ENCODE measurements at regions not wholly inside any gene's neighbourhood (a gene's known extent, or its start where the extent isn't known, plus 50 kb on each side); places are given as distances from the start of the nearest gene placed in this dataset.
A peak's percentile ranks its signal among the peaks of the same experiment; 100 is the strongest.

GRCh38 chr20:10910535-10911178 lies 236.9 kb upstream of the JAG1 start:
- TF ChIP-seq CTCF (IDR thresholded peaks at IDR 0.05) = peak in 6 of 9 donors; percentile 5 to 54 (median 38)

GRCh38 chr20:10911298-10911697 lies 237.5 kb upstream of the JAG1 start:
- TF ChIP-seq CTCF (IDR thresholded peaks at IDR 0.05) = peak in 1 of 9 donors; percentile 0
- Histone ChIP-seq H3K36me3 (no peaks in the 10 kb centered on the region), H3K27me3 (no peaks in the 10 kb centered on the region), H3K4me3 (no peak overlapping the region), H3K4me1 (peaks cover 3 to 26% (median 10%) of the 10 kb centered on the region in 9 donors), H3K9me3 (peaks cover 0 to 4% (median 0%) of the 10 kb centered on the region in 11 donors), H3K27ac (peak overlapping the region in 7 of 10 donors; percentile 1 to 84 (median 71))
- DNase-seq (no peak), ATAC-seq (no peak)
- 64 to 77% methylated on average over 2 of the region's 2 CpGs for WGBS, 2 donors
- intact Hi-C loops (cut with DNase I) = loop anchor here in 1 of 10 donors (10.0 kb wide), 1 partner anchor 236 kb away; the partner anchor contains the start of gene JAG1

More at GRCh38 chr20:10910535-10911178, 236.9 kb upstream of the JAG1 start:
- H3K4me1 ChIP-seq = peaks cover 3 to 26% (median 10%) of the 10 kb centered on the region in 9 donors
- H3K36me3 ChIP-seq = no peaks in the 10 kb centered on the region
- 30 to 42% methylated on average over 12 of the region's 12 CpGs for WGBS, 2 donors
- no peaks in the 10 kb centered on the region for H3K27me3 ChIP-seq
- DNase-seq = peak in 1 of 2 donors; percentile 57
- H3K27ac ChIP-seq = peak overlapping the region; percentile 24 to 84 (median 58)
- peak in 7 of 8 donors; percentile 52 to 93 (median 81) for ATAC-seq
- peak overlapping the region in 6 of 10 donors; percentile 6 to 23 (median 20) for H3K4me3 ChIP-seq
- intact Hi-C loops (cut with DNase I) = loop anchor here in 1 of 10 donors (10.0 kb wide), 1 partner anchor 236 kb away; the partner anchor contains the start of gene JAG1
- peaks cover 0 to 4% (median 0%) of the 10 kb centered on the region in 11 donors for H3K9me3 ChIP-seq

DNA sequence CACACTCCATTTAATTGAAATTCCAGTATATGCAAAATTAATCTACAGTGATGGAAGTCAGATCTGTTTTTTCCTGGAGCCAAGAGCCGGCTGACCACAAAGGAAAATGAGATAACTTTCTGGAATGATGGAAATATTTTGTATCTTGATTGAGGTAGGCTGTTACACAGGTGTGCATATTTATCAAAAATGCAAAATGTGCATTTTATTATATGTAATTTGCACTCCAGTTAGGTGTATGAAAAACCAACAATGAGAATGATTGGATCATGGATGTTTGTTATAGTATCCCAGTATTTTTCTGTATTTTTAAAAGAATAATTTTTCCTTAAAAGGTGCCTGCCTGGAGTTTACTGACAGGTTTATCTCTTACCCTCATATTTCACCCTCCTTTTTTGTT lies 242.0 kb upstream of the JAG1 start:
- TF ChIP-seq CTCF (IDR thresholded peaks at IDR 0.05) = no peak

GRCh38 chr20:10916312-10916711 lies 242.5 kb upstream of the JAG1 start:
- no peak overlapping the region for H3K27ac ChIP-seq
- H3K36me3 ChIP-seq = no peaks in the 10 kb centered on the region
- intact Hi-C loops (cut with DNase I) = loop anchor here in 1 of 10 donors (10.0 kb wide), 1 partner anchor 242 kb away; the partner anchor contains the start of gene JAG1
- no peak for TF ChIP-seq CTCF (IDR thresholded peaks at IDR 0.05)
- no peaks in the 10 kb centered on the region for H3K27me3 ChIP-seq
- peaks cover 0 to 10% (median 0%) of the 10 kb centered on the region in 11 donors for H3K9me3 ChIP-seq
- peaks cover 0 to 9% (median 4%) of the 10 kb centered on the region in 9 donors for H3K4me1 ChIP-seq
- no peak overlapping the region for H3K4me3 ChIP-seq
- 95 to 96% methylated on average over 1 of the region's 1 CpG for WGBS, 2 donors
- DNase-seq (no peak), ATAC-seq (no peak)

More for the DNA sequence above, 242.0 kb upstream of the JAG1 start:
- ATAC-seq = no peak
- no peaks in the 10 kb centered on the region for H3K36me3 ChIP-seq
- H3K9me3 ChIP-seq = peaks cover 0 to 10% (median 0%) of the 10 kb centered on the region in 11 donors
- DNase-seq = no peak
- H3K4me3 ChIP-seq = no peak overlapping the region
- WGBS, 2 donors = 59 to 71% methylated on average over 1 of the region's 1 CpG
- intact Hi-C loops (cut with DNase I) = loop anchor here in 1 of 10 donors (10.0 kb wide), 1 partner anchor 241 kb away; the partner anchor contains the start of gene JAG1
- H3K27ac ChIP-seq = no peak overlapping the region
- H3K27me3 ChIP-seq = no peaks in the 10 kb centered on the region
- H3K4me1 ChIP-seq = peaks cover 0 to 14% (median 8%) of the 10 kb centered on the region in 9 donors
